OCI-LY3 (cell line): ENCODE measurements at regions not wholly inside any gene's neighbourhood (a gene's known extent, or its start where the extent isn't known, plus 50 kb on each side); places are given as distances from the start of the nearest gene placed in this dataset.
"Not testable (repeated sequence)": the region's sequence is repeated elsewhere in the genome, so short reads cannot be mapped to it uniquely, and the experiment has no call there.

Experiments
- H2AFZ ChIP-seq: fragments of 200-600, 300-600 bp; shearing (Covaris generic); 2 replicates; pipeline ENCODE4 v1.6.0; 2014; ENCODE audit warnings: antibody characterized with exemption, low read depth, low read length
- H3K27ac ChIP-seq: fragments of 200-600, 300-600 bp; sonication (generic); 2 replicates; pipeline ENCODE4 v1.5.1; 2014; ENCODE audit warnings: mild to moderate bottlenecking, low read length, moderate library complexity, mixed read lengths
- H3K27me3 ChIP-seq: fragments of 200-600, 300-600 bp; sonication (generic); 2 replicates; pipeline ENCODE4 v1.6.1; 2014; ENCODE audit warnings: low read depth, low read length, mixed read lengths
- H3K36me3 ChIP-seq: fragments of 200-600, 300-600 bp; sonication (generic); replicated peaks from 2 replicates; pipeline ENCODE3; 2014; ENCODE audit warnings: low read depth, low read length, mixed read lengths
- H3K4me1 ChIP-seq: fragments of 300-600, 200-600 bp; sonication (generic); 2 replicates; pipeline ENCODE4 v1.6.1; 2014; ENCODE audit warnings: low read length, mixed read lengths
- H3K4me2 ChIP-seq: fragments of 200-600, 300-600 bp; sonication (generic); 2 replicates; pipeline ENCODE4 v1.6.1; 2014; ENCODE audit warnings: low read length, mixed read lengths
- H3K4me3 ChIP-seq: fragments of 300-600, 200-600 bp; sonication (generic); 2 replicates; pipeline ENCODE4 v1.5.1; 2014; ENCODE audit warnings: antibody characterized with exemption, mild to moderate bottlenecking, low read length, moderate library complexity
- H3K79me2 ChIP-seq: fragments of 300-600, 200-600 bp; shearing (Covaris generic); 2 replicates; pipeline ENCODE4 v1.6.1; 2014; ENCODE audit warnings: mild to moderate bottlenecking, low read length, mixed read lengths
- H3K9ac ChIP-seq: fragments of 300-600, 200-600 bp; shearing (Covaris generic); 2 replicates; pipeline ENCODE4 v1.6.0; 2014; ENCODE audit warnings: mild to moderate bottlenecking, low read length, moderate library complexity
- H3K9me3 ChIP-seq: fragments of 200-600, 300-600 bp; shearing (Covaris generic); 2 replicates; pipeline ENCODE4 v1.6.1; 2014; ENCODE audit warnings: low read length, mixed read lengths; ENCODE audit not compliant: insufficient read depth
- H4K20me1 ChIP-seq: fragments of 200-600, 300-600 bp; sonication (generic); 2 replicates; pipeline ENCODE4 v1.6.1; 2016; ENCODE audit warnings: low read length, mixed read lengths; ENCODE audit not compliant: insufficient read depth
- EZH2phosphoT487 ChIP-seq: fragments of 200-600 bp; shearing (Covaris generic); IDR thresholded peaks from 2 replicates; pipeline ENCODE4 v1.6.1; 2018; ENCODE audit warnings: antibody characterized with exemption, mixed run types, low read depth
- TF ChIP-seq, protein P1 (sequence below): fragments of 200-600, 300-600 bp; sonication (generic); IDR thresholded peaks from 2 replicates; pipeline ENCODE4 v1.5.1; 2014; ENCODE audit warnings: antibody characterized with exemption, low read length, low read depth

DNA sequence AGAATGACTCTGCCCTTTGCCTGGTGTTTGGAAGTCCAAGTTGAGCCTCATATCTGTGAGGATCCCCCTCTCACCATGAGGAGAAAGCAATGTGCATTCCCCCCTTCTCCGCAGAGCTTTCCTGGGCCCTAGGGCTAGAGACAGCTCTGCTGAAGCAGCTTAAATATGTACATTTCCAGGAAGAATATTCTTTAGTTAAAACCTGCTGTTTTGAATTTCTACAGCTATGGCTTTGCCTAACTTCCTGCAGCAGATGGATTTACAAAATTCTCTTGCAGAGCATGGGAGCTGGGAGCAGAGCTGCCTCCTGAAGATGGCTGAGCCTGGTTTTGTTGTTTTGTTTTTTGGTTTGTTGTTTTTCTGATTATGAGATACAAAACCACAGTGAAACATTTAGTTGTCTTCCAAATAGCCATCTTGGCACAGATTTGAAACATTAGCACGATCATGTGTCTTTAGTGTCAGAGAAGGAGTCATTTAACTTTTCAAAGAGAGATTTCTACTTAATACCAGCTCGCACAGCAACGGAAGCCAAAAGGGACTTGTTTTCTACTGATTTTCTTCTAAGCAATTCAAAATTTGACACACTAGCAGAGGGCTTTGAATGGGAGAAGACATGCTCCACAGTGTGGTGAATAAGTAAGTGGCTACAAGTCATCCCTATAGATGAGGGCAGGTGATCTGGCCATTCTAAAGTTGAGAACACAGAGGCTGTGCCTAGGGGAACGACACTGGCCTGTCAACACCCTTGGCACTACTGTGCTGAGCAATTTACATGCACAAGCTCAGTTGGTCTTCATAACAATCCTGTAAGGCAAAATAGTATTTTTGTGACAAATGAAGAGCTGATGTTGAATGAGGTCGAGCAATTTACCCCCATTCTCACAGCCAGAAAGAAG, 222.6 kb downstream of the MREG start:
- H3K27me3 ChIP-seq: no peaks in the 10 kb centered on the region
- TF ChIP-seq, protein P1, sequence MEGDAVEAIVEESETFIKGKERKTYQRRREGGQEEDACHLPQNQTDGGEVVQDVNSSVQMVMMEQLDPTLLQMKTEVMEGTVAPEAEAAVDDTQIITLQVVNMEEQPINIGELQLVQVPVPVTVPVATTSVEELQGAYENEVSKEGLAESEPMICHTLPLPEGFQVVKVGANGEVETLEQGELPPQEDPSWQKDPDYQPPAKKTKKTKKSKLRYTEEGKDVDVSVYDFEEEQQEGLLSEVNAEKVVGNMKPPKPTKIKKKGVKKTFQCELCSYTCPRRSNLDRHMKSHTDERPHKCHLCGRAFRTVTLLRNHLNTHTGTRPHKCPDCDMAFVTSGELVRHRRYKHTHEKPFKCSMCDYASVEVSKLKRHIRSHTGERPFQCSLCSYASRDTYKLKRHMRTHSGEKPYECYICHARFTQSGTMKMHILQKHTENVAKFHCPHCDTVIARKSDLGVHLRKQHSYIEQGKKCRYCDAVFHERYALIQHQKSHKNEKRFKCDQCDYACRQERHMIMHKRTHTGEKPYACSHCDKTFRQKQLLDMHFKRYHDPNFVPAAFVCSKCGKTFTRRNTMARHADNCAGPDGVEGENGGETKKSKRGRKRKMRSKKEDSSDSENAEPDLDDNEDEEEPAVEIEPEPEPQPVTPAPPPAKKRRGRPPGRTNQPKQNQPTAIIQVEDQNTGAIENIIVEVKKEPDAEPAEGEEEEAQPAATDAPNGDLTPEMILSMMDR: no peak
- TF ChIP-seq EZH2phosphoT487: no peak
- H3K4me2 ChIP-seq: no peak overlapping the region
- no peaks in the 10 kb centered on the region for H3K36me3 ChIP-seq
- no peak overlapping the region for H3K4me3 ChIP-seq
- no peak overlapping the region for H3K27ac ChIP-seq
- H3K79me2 ChIP-seq: no peaks in the 10 kb centered on the region
- H3K9ac ChIP-seq: no peak overlapping the region
- peaks cover 7% of the 10 kb centered on the region for H3K4me1 ChIP-seq
- H2AFZ ChIP-seq: no peak overlapping the region
- H4K20me1 ChIP-seq: no peaks in the 10 kb centered on the region
- no peaks in the 10 kb centered on the region for H3K9me3 ChIP-seq

DNA sequence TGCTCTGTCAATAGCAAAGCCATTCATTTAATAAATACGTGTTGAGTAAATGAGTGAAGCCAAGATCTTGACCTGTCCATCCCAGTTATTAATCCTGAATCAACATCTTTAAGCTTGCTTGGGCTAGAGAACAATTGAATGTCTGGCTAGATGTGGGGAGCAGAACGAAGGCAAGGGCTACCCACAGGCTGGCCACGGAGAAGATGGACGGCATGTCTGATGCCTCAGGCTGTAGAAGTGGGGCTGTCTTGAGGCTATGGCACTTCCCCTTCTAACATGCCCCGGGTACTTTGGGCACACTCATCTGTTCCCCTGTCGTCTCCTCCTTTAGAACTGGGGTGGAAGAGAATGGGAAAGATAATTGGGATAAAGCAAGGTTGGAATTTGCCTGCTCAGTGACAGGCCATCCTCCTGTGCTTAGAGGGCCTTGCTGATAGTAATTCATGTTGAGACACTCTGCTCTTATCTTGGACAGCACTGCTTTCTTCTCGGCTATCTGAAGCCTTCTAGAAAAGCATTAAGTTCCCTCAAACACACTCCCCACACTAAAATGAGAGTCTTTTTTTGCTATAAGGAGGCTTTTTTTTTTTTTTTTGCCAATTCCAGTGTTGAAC, 225.7 kb downstream of the MREG start:
- no peak overlapping the region for H3K27ac ChIP-seq
- H2AFZ ChIP-seq: no peak overlapping the region
- TF ChIP-seq, protein P1: no peak
- no peak for TF ChIP-seq EZH2phosphoT487
- H3K27me3 ChIP-seq: no peaks in the 10 kb centered on the region
- no peaks in the 10 kb centered on the region for H4K20me1 ChIP-seq
- H3K79me2 ChIP-seq: no peaks in the 10 kb centered on the region
- no peaks in the 10 kb centered on the region for H3K36me3 ChIP-seq
- no peak overlapping the region for H3K4me3 ChIP-seq
- no peak overlapping the region for H3K9ac ChIP-seq
- no peak overlapping the region for H3K4me2 ChIP-seq
- no peaks in the 10 kb centered on the region for H3K4me1 ChIP-seq
- H3K9me3 ChIP-seq: no peaks in the 10 kb centered on the region

DNA sequence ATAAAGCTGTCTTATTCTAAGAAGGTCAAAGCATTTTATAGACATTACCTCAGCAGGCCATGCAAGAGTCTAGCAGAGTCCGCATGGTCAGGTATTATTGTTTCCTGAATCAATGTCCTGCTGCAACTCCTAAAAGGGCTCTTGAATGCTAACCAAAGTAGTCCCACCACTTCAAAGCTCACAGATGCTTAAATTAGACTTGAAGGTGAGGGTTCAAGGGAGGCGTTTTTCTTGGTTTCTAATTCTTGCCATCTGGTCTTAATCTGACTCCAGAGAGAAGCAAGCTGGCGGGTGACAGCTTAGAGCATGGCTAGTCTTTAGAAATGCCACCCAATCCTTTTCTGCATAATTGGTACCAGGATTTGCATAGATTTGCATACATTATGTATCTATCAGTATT, 226.3 kb downstream of the MREG start:
- Histone ChIP-seq H2AFZ (no peak overlapping the region), H3K27me3 (no peaks in the 10 kb centered on the region), H3K4me2 (no peak overlapping the region), H3K4me1 (no peaks in the 10 kb centered on the region), H3K36me3 (no peaks in the 10 kb centered on the region), H3K27ac (no peak overlapping the region), H3K4me3 (no peak overlapping the region), H3K9me3 (no peaks in the 10 kb centered on the region), H3K9ac (no peak overlapping the region), H4K20me1 (no peaks in the 10 kb centered on the region), H3K79me2 (no peaks in the 10 kb centered on the region)
- TF ChIP-seq EZH2phosphoT487: no peak
- TF ChIP-seq, protein P1: no peak

DNA sequence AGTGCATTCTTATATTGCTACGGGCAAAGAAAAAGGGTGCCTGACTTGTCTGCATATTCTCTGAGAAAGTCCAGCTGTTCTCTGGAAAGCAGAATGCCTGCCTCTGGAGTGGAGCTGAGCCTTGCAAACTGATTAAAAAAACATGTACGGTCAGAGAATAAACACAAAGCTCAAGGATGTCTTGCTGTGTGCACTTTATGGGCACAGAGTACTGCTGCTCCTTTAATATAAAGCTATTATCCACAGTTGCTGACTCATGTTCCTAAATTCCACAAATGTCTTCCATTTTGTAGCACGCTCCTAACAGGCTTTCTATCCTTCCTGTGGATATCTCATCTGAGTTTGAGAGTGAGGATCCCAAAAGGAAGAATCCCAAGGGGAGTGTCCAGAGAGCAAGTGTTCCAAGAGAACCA, 229.0 kb downstream of the MREG start:
- TF ChIP-seq, protein P1: no peak
- TF ChIP-seq EZH2phosphoT487: no peak
- Histone ChIP-seq H3K27ac (no peak overlapping the region), H3K9ac (no peak overlapping the region), H3K4me2 (no peak overlapping the region), H3K36me3 (no peaks in the 10 kb centered on the region), H4K20me1 (no peaks in the 10 kb centered on the region), H3K27me3 (no peaks in the 10 kb centered on the region), H3K79me2 (no peaks in the 10 kb centered on the region), H3K4me1 (no peaks in the 10 kb centered on the region), H3K4me3 (no peak overlapping the region), H3K9me3 (no peaks in the 10 kb centered on the region), H2AFZ (no peak overlapping the region)

DNA sequence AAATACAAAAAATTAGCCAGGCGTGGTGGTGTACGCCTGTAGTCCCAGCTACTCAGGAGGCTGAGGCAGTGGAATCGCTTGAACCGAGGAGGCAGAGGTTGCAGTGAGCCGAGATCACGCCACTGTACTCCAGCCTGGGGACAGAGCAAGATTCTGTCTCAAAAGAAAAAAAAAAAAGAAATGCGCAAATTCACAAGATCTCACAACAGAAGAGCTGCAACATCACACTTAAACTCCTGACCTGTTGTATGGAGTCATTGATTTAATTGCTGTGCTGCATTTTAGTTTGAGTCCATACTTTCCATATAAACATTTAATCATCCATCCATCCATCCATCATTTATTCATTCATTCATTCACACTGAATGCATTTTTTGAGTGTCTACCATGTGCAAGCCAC, 229.7 kb downstream of the MREG start:
- not testable (repeated sequence) for H3K4me3 ChIP-seq, H3K27ac ChIP-seq, H2AFZ ChIP-seq, H3K36me3 ChIP-seq, H4K20me1 ChIP-seq, H3K4me1 ChIP-seq, H3K27me3 ChIP-seq, H3K9me3 ChIP-seq, H3K9ac ChIP-seq, H3K4me2 ChIP-seq, H3K79me2 ChIP-seq
